SHP77 (cell line): ENCODE measurements at regions not wholly inside any gene's neighbourhood (a gene's known extent, or its start where the extent isn't known, plus 50 kb on each side); places are given as distances from the start of the nearest gene placed in this dataset.
"Not testable (repeated sequence)": the region's sequence is repeated elsewhere in the genome, so short reads cannot be mapped to it uniquely, and the experiment has no call there.

ENCODE experiments used
- DNase-seq, 2 experiments: peaks; one replicate each; lab custom pipeline; 2025; lab: John Stamatoyannopoulos, UW

GRCh38 chr4:13986548-13986947 lies 359.0 kb upstream of the BOD1L1 start:
- no peak for DNase-seq

- no peak for DNase-seq
Observed at GRCh38 chr4:13988353-13989305, 361.1 kb upstream of the BOD1L1 start.

- DNase-seq, result no peak
Observed at GRCh38 chr4:13989501-13989900, 362.0 kb upstream of the BOD1L1 start.

- DNase-seq, result no peak
Observed at GRCh38 chr4:13990596-13991589, 363.4 kb upstream of the BOD1L1 start.

- no peak for DNase-seq
Observed at GRCh38 chr4:13992041-13992440, 364.5 kb upstream of the BOD1L1 start.

- no peak for DNase-seq
Observed at GRCh38 chr4:13992975-13993520, 365.5 kb upstream of the BOD1L1 start.

- DNase-seq, result no peak
Observed at GRCh38 chr4:13994016-13994415, 366.5 kb upstream of the BOD1L1 start.

- DNase-seq, result no peak
Observed at GRCh38 chr4:13998850-13999445, 371.4 kb upstream of the BOD1L1 start.

- no peak for DNase-seq
Observed at GRCh38 chr4:14000091-14000814, 372.7 kb upstream of the BOD1L1 start.

GRCh38 chr4:14002331-14002730 lies 374.8 kb upstream of the BOD1L1 start:
- DNase-seq, result not testable (repeated sequence)

GRCh38 chr4:14008494-14008893 lies 381.0 kb upstream of the BOD1L1 start:
- DNase-seq, result no peak

GRCh38 chr4:14018191-14018853 lies 390.8 kb upstream of the BOD1L1 start:
- DNase-seq, result no peak

GRCh38 chr4:14022456-14022855 lies 394.9 kb upstream of the BOD1L1 start:
- DNase-seq, result no peak

GRCh38 chr4:14023036-14023435 lies 395.5 kb upstream of the BOD1L1 start:
- DNase-seq, result no peak

GRCh38 chr4:14023896-14024295 lies 396.4 kb upstream of the BOD1L1 start:
- no peak for DNase-seq

GRCh38 chr4:14025111-14025510 lies 397.6 kb upstream of the BOD1L1 start:
- no peak for DNase-seq

- no peak for DNase-seq
Observed at GRCh38 chr4:14025891-14026290, 398.4 kb upstream of the BOD1L1 start.

- no peak for DNase-seq
Observed at GRCh38 chr4:14028862-14029261, 401.3 kb upstream of the BOD1L1 start.

GRCh38 chr4:14035076-14035475 lies 407.6 kb upstream of the BOD1L1 start:
- no peak for DNase-seq

GRCh38 chr4:14043203-14043602 lies 415.7 kb upstream of the BOD1L1 start:
- no peak for DNase-seq

GRCh38 chr4:14046642-14047041 lies 419.1 kb upstream of the BOD1L1 start:
- DNase-seq, result no peak
